ENCODE measurements at regions not wholly inside any gene's neighbourhood (a gene's known extent, or its start where the extent isn't known, plus 50 kb on each side); places are given as distances from the start of the nearest gene placed in this dataset.

DNA sequence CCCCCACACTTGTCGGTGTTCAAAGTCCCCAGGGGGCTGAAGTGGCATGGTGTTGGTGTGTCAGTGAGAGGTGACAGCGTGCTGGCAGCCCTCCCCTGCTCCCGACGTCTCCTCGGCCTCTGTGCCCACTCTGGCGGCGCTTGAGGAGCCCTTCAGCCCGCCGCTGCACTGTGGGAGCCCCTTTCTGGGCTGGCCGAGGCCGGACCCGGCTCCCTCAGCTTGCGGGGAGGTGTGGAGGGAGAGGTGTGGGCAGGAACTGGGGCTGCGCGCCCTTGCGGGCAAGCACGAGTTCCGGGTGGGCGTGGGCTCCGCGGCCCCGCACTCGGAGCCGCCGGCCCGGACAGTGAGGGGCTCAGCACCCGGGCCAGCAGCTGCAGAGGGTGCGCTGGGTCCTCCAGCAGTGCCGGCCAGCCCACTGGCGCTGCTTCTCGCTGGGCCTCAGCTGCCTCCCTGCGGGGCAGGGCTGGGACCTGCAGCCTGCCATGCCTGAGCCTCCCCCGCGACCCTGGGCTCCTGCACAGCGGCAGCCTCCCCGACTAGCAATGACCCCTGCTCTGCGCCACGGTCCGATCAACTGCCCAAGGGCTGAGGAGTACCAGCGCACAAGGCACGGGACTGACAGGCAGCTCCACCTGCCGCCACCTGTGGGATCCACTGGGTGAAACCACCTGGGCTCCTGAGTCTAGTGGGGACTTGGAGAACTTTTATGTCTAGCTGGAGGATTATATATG is 224.1 kb upstream of the RIOK2 start:
- no peak for DNase-seq

DNA sequence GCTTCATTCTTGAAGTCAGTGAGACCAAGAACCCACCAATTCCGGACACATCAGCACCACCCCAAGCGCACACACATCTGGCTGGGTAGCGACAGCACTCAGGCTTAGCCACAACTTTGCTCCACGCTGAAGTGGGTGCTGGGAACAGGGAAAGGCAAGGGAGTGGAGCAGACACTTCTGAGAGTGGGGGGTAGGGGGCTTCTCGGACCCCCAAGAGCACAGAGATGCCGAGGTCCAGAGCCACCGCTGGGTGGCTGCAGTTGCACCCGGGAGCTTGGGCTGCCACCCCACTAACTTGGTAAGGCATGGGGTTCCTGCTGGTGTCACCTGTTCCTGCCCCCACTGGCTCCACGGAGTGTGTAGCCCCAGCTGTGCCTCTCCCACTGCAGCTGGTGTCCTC is 225.3 kb upstream of the RIOK2 start:
- no peak for DNase-seq

- no peak for DNase-seq
Measured at GRCh38 chr5:97412959-97413358, 229.9 kb upstream of the RIOK2 start.

DNA sequence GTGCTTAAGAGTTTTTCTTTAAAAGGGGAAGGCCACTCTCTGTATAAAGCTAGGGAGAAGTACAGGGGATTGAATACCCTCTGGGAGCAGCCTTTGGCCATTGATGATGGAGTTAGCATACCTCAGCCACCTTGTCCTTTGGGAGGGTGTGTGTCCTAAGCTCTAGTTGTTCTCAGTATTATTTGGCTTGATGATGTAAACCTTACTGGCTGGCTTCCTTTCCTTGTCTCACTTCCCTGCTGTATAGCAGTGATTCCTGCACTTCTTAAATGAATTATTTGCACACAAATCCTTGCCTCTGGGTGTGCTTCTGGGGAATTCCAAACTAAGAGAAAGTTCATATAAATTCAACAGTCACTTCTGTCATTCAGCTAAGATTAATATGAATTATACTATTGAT is 234.9 kb upstream of the RIOK2 start:
- no peak for DNase-seq

DNA sequence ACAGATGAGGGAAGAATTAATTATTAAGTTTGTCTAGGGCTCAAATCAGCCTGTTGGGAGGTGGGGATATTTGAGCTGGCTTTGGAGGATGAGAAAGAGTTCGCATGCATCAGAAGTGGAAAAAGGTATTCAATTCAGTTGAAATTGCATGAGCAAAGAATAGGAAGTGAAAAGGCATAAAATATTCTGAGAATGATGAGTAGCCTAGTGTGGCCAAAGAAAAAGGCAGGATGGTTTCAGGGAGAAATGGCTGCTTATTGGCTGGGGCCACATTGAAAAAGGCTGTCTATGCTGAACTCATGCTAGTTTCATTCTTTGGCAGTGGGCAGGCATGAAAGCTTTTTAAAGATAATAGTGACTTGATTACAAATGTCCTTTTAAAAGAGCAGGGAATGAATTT is 235.4 kb upstream of the RIOK2 start:
- no peak for DNase-seq

DNA sequence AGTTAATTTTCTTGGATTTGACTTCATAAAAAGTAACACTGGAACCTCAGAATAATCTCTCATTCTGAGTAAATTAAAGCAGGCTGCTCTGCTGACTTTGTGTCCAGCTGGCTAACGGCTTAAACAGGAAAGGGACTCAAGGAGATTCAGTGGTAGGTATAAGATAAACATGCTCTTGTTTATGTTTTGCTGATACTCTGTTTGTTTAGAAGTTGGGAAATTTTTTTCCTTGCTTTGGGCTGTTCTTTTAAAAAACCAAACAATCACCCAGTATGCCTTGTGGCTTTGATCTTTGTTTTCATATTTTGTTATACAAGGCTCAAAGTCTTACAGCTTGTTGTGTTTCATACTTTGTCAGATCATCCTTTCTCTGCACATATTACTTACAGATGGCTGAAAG is 237.6 kb upstream of the RIOK2 start:
- no peak for DNase-seq

DNA sequence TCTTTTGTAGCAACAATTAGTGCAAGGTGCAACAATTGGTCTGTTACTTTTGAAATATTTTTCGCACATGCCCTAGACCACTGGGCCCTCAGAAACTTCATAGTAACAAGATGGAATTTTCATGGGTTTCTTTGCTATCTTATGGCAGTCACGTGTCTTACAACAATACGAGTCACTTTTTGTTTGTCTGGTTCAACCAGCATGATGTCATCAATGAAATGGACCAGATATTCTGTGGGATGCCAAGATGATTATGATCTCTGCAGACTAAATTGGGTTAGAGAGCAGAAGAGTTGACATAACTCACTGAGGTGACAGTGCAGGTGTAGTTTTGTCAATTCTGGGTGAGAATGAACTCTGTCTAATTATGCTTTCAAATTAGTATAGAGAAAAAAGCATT is 239.6 kb upstream of the RIOK2 start:
- DNase-seq: no peak

DNA sequence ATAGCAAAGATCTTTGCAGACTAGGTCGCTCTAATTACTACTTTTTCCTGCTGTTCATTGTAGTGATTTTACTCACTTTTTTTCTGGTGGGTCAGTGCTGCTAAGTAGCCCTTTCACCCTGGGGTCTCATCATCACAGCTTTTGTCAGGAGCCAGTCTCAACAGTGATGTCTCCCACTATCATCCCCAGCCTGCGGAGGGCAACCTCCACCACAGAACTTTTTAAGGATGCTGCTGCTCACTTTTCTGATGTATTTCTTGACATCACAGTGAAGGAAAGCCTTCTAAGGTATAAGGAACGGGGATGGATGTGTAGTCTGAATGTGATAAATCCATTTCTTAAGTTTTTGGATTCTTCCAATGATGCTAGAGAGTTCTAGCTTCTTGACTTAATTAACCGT is 242.5 kb upstream of the RIOK2 start:
- peak; percentile 8 for DNase-seq

DNA sequence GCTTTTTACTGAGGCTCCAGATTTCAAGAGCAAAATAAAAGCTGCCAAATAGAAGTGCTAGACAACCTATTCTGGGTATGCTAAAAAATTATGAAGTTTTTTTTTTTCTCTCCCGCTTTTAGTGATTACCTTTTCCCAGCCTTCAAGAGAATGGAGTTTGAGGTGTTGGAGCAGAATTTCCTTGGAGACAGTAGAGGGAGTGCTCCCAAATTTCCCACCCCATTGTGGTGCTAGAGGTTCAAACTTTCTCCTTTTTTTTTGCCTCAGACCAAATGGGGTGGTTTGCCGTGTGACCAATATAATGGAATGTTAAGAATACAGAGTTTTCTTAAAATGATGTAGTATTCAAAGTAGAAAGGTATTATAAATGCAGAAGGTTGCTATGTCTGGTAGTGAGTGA is 244.2 kb upstream of the RIOK2 start:
- DNase-seq: no peak

- DNase-seq: no peak
Measured at GRCh38 chr5:97434021-97434420, 251.0 kb upstream of the RIOK2 start.

- no peak for DNase-seq
Measured at GRCh38 chr5:97436405-97436804, 253.4 kb upstream of the RIOK2 start.

DNA sequence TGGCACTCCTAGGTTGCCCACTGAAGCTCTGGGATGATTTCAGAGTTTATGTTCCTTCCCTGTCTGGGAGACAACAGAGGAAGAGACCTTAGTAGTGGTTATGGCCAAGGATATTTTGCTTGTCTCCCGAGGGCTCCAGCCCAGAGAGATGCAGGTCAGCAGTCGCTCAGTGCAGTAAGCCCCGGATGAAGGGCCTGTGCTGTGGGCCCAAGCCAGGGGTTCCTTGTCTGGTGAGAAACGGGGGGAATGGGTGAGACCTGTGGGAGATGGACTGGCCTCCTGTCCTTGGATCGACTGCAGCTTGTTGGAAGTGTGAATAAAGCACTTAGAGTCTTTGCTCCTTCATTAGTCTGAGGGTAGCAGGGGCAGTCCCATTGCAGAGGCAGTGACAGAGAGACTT is 260.7 kb upstream of the RIOK2 start:
- no peak for DNase-seq

- DNase-seq: no peak
Measured at GRCh38 chr5:97449172-97449571, 266.1 kb upstream of the RIOK2 start.

DNA sequence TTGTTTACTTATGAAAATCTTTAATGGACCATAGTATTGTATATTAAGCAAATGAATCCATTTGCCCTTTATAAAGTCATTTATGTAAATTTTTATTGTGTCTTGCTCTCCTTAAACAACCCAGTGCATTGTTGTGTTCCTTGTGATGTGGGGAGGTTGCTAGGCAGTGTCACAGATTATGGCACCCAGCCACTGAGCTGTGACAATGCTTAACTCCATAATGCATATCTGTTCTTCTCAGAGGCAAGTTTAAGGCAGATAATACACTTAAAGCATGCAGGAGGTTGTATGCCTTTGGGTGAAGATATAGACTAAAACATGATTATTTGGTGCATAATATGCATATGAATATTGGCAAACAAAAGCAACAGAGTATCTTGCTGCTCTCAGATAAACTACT is 269.6 kb upstream of the RIOK2 start:
- DNase-seq: peak; percentile 4

DNA sequence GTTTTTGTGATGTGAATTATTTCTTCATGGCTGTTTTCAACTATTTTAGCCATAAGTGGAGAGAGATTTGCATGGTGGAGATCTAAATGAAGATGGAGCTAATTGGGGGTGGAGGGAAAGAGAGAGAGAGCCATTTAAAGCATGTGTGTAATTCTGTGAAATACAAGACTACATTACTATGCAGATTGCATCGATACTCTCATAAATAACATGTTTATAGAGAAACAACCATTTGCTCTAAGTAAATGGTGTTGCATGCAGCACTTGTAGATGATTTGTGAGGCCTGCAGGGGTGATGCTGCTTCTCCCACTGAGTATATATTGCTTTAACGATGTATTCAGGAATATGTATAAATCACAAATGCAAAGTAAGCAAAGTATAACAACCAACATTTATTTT is 270.2 kb upstream of the RIOK2 start:
- DNase-seq: no peak

DNA sequence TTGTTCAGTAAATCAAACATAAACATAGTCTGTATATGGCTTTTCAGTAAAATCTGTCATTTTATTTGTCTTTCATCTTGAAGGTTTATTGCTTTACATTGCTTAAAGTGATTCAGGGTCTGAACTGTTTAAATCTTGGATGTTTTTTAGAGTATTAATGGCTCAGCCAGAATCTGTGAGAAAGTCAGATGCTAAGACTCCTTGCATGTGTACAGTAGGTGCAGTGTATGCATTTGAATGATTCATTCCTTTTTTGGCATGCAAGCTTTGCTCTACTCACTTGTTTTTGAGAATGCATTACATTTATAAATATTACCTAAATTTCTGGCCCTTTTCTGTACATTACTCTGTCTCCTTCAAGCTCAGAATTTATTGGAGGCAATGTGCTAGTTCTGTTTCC is 271.0 kb upstream of the RIOK2 start:
- no peak for DNase-seq

- DNase-seq: no peak
Measured at GRCh38 chr5:97455996-97456395, 272.9 kb upstream of the RIOK2 start.

DNA sequence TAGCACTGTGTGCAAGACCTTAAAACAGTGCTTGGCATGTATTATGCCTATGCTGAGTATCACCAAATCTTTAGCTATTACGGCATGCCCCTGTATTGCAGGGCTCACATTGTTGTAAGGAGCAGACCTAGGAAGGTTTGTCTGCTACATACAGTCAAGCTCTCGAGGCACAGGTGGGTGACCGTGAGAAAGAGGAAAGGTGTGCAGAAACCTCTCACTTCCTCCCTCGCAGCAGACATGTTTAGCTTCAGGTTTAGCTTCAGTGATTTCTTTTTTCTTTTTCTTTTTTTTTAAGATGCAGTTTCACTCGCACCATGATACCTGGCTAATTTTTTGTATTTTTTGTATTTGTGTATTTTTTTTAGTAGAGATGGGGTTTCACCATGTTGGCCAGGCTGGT is 275.8 kb upstream of the RIOK2 start:
- no peak for DNase-seq

- DNase-seq: no peak
Measured at GRCh38 chr5:97471951-97472350, 288.9 kb upstream of the RIOK2 start.

GRCh38 chr5:97475847-97476246 is 292.8 kb upstream of the RIOK2 start:
- no peak for DNase-seq

- DNase-seq: no peak
Measured at GRCh38 chr5:97476852-97477534, 293.9 kb upstream of the RIOK2 start.

GRCh38 chr5:97478483-97478882 is 295.4 kb upstream of the RIOK2 start:
- DNase-seq: peak; percentile 33

- DNase-seq: no peak
Measured at GRCh38 chr5:97480313-97480712, 297.3 kb upstream of the RIOK2 start.

DNA sequence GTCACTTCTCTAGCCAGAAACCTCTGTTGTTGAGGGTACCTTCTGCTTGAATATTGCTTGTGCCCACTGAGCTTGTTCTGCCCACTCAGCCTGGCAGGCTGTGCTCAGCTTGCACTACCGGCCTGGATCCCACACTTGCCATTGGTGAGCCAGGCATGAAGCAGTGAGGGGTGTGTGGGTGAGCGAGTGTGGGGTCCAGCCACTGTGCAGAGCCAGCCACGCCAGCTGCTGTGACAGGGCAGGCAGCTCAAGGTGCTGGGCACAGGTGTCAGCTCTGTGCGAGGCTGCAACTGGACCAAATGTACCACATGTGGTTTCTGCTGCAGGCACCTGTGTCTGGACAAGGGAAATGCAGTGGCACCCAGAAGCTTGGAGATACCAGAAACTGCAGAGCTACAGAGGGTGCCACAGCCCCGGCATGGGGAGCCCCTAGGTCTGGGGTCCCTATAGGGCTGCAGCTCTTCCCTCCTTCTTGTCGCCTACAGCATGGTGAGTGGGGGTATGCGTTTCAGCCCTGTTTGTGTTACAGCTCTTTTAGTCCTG is 305.1 kb upstream of the RIOK2 start:
- no peak for DNase-seq

All from eye (tissue), 1 donor.